Endothelial cell of umbilical vein (primary cell): ENCODE measurements at regions not wholly inside any gene's neighbourhood (a gene's known extent, or its start where the extent isn't known, plus 50 kb on each side); places are given as distances from the start of the nearest gene placed in this dataset.

ENCODE experiments used
- EZH2 ChIP-seq: IDR thresholded peaks from 2 replicates; pipeline ENCODE4 v1.6.1; 2012; ENCODE audit warnings: borderline replicate concordance, low read depth, mild to moderate bottlenecking, moderate library complexity, low read length, inconsistent platforms; ENCODE audit not compliant: severe bottlenecking
- POLR2A ChIP-seq: IDR thresholded peaks from 2 replicates; pipeline ENCODE4 v1.6.1; 2012; ENCODE audit warnings: low read depth, mild to moderate bottlenecking, control low read depth, low read length
- TF ChIP-seq, protein P1 (sequence below), 2 donors: IDR thresholded peaks; 1 replicate in 1 of 2; 2 replicates in 1 of 2; pipeline ENCODE4 v1.5.1; 2011; ENCODE audit warnings: low read length in 2 of 2, mild to moderate bottlenecking in 2 of 2, moderate library complexity in 2 of 2, control low read depth in 1 of 2, inconsistent platforms in 1 of 2, low read depth in 1 of 2; ENCODE audit not compliant: insufficient read depth in 1 of 2; ENCODE audit errors: extremely low read depth in 1 of 2

DNA sequence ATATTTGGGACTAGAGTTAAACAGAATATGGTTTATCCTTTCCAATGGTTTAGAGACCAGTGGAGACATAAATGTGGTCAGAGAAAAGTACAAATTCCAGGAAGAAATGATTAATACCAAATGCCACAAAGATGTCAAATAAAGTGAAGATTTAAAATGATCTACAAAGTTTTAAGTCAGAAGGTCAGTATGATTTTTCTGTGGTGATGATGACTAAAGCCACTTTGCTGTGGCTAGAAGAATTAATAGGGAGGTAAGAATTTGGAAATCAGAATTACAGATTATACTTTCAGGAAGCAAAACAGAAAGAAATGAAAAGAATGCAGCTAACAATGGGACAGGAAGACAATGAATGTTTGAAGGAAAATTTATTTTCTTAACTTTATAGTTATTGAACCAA, 91.5 kb upstream of the CDH7 start:
- TF ChIP-seq EZH2, result no peak
- TF ChIP-seq, protein P1, sequence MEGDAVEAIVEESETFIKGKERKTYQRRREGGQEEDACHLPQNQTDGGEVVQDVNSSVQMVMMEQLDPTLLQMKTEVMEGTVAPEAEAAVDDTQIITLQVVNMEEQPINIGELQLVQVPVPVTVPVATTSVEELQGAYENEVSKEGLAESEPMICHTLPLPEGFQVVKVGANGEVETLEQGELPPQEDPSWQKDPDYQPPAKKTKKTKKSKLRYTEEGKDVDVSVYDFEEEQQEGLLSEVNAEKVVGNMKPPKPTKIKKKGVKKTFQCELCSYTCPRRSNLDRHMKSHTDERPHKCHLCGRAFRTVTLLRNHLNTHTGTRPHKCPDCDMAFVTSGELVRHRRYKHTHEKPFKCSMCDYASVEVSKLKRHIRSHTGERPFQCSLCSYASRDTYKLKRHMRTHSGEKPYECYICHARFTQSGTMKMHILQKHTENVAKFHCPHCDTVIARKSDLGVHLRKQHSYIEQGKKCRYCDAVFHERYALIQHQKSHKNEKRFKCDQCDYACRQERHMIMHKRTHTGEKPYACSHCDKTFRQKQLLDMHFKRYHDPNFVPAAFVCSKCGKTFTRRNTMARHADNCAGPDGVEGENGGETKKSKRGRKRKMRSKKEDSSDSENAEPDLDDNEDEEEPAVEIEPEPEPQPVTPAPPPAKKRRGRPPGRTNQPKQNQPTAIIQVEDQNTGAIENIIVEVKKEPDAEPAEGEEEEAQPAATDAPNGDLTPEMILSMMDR (IDR thresholded peaks at IDR 0.05; ENCODE audit: extremely low read depth in 1 of 2, insufficient read depth in 1 of 2, low read depth in 1 of 2, low read length in 2 of 2), result no peak
- no peak for TF ChIP-seq POLR2A
